Karpas-422 (cell line): ENCODE measurements at regions not wholly inside any gene's neighbourhood (a gene's known extent, or its start where the extent isn't known, plus 50 kb on each side); places are given as distances from the start of the nearest gene placed in this dataset. TPM values are rescaled to one million over a fixed set of nuclear protein-coding genes. Genes with fewer than 3 reads are reported as not detected.

Experiments used
- small RNA-seq: library from RNA; depleted of rRNA; stranded (forward); fragments of <200 nt; gene quantifications from one replicate; pipeline ENCODE3, GENCODE V24; 2014

Small RNAs in the stretch of these regions (small RNA-seq; reads per million reads assigned to genes)
- gene MTCYBP4: not detected
